ENCODE measurements at regions not wholly inside any gene's neighbourhood (a gene's known extent, or its start where the extent isn't known, plus 50 kb on each side); places are given as distances from the start of the nearest gene placed in this dataset.
A peak's percentile ranks its signal among the peaks of the same experiment; 100 is the strongest.

GRCh38 chr11:31874631-31875191, 63.6 kb upstream of the PAX6 start:
- Histone ChIP-seq H3K4me3 (no peak overlapping the region), H3K36me3 (no peaks in the 10 kb centered on the region), H3K27ac (no peak overlapping the region), H3K4me1 (peaks cover 0 to 7% (median 0%) of the 10 kb centered on the region in 4 donors), H3K27me3 (peaks cover 0 to 32% of the 10 kb centered on the region in 2 donors), H3K9me3 (no peaks in the 10 kb centered on the region)
- intact Hi-C loops (cut with DNase I; ENCODE audit: low total_unique reads) = no loop called here
- TF ChIP-seq CTCF (IDR thresholded peaks at IDR 0.05) = no peak
- DNase-seq = no peak

GRCh38 chr11:31873124-31873523, 62.0 kb upstream of the PAX6 start:
- H3K36me3 ChIP-seq = no peaks in the 10 kb centered on the region
- TF ChIP-seq CTCF (IDR thresholded peaks at IDR 0.05) = no peak
- intact Hi-C loops (cut with DNase I; ENCODE audit: low total_unique reads) = no loop called here
- no peaks in the 10 kb centered on the region for H3K9me3 ChIP-seq
- peaks cover 0 to 38% of the 10 kb centered on the region in 2 donors for H3K27me3 ChIP-seq
- no peak overlapping the region for H3K4me3 ChIP-seq
- DNase-seq = no peak
- peaks cover 0 to 7% (median 0%) of the 10 kb centered on the region in 4 donors for H3K4me1 ChIP-seq
- H3K27ac ChIP-seq = no peak overlapping the region

GRCh38 chr11:31872076-31872443, 60.9 kb upstream of the PAX6 start:
- no peak for DNase-seq
- Histone ChIP-seq H3K27ac (no peak overlapping the region), H3K4me3 (no peak overlapping the region), H3K4me1 (peaks cover 0 to 7% (median 0%) of the 10 kb centered on the region in 4 donors), H3K36me3 (no peaks in the 10 kb centered on the region), H3K27me3 (peaks cover 0 to 38% of the 10 kb centered on the region in 2 donors), H3K9me3 (peaks cover 0 to 4% (median 0%) of the 10 kb centered on the region in 3 donors)
- intact Hi-C loops (cut with DNase I; ENCODE audit: low total_unique reads) = no loop called here
- TF ChIP-seq CTCF (IDR thresholded peaks at IDR 0.05) = no peak

- H3K4me3 ChIP-seq = no peak overlapping the region
- intact Hi-C loops (cut with DNase I; ENCODE audit: low total_unique reads) = no loop called here
- no peaks in the 10 kb centered on the region for H3K36me3 ChIP-seq
- no peak for DNase-seq
- H3K27me3 ChIP-seq = peaks cover 0 to 38% of the 10 kb centered on the region in 2 donors
- H3K27ac ChIP-seq = no peak overlapping the region
- TF ChIP-seq CTCF (IDR thresholded peaks at IDR 0.05) = no peak
- H3K9me3 ChIP-seq = peaks cover 0 to 5% (median 0%) of the 10 kb centered on the region in 3 donors
- peaks cover 0 to 7% (median 0%) of the 10 kb centered on the region in 4 donors for H3K4me1 ChIP-seq
Measured at GRCh38 chr11:31871310-31872075, 60.4 kb upstream of the PAX6 start.

GRCh38 chr11:31870609-31871309, 59.6 kb upstream of the PAX6 start:
- peak; percentile 32 to 49 for TF ChIP-seq CTCF (IDR thresholded peaks at IDR 0.05)
- Histone ChIP-seq H3K4me1 (peaks cover 0 to 7% (median 0%) of the 10 kb centered on the region in 4 donors), H3K9me3 (peaks cover 0 to 5% (median 0%) of the 10 kb centered on the region in 3 donors), H3K27me3 (peaks cover 0 to 38% of the 10 kb centered on the region in 2 donors), H3K27ac (no peak overlapping the region), H3K36me3 (no peaks in the 10 kb centered on the region), H3K4me3 (no peak overlapping the region)
- no peak for DNase-seq
- intact Hi-C loops (cut with DNase I; ENCODE audit: low total_unique reads) = no loop called here

Measured in tibial artery (tissue), 4 donors.